Mesenchymal stem cell (in vitro differentiated cells and primary cell): ENCODE measurements at regions not wholly inside any gene's neighbourhood (a gene's known extent, or its start where the extent isn't known, plus 50 kb on each side); places are given as distances from the start of the nearest gene placed in this dataset.

Experiments
- DNase-seq: peaks from one replicate; pipeline ENCODE4 v3.0.0-alpha.2; 2013
- H2AFZ ChIP-seq: one replicate; pipeline ENCODE4 v1.6.1; 2013; ENCODE audit warnings: low read depth, mild to moderate bottlenecking, control low read depth, inconsistent platforms, low read length, moderate library complexity
- H2AK5ac ChIP-seq: 2 replicates; pipeline ENCODE4 v1.6.1; 2013; ENCODE audit warnings: low read length, moderate library complexity, mild to moderate bottlenecking, inconsistent platforms; ENCODE audit not compliant: severe bottlenecking
- H2BK120ac ChIP-seq: one replicate; pipeline ENCODE4 v1.6.1; 2013; ENCODE audit warnings: low read depth, mild to moderate bottlenecking, inconsistent platforms, low read length, moderate library complexity
- H2BK12ac ChIP-seq, 2 experiments: one replicate each; pipeline ENCODE4 v1.6.1; 2013; ENCODE audit warnings: inconsistent platforms in 2 of 2, low read length in 2 of 2, mild to moderate bottlenecking in 2 of 2, moderate library complexity in 2 of 2, control low read depth in 1 of 2
- H2BK15ac ChIP-seq: one replicate; pipeline ENCODE4 v1.6.1; 2013; ENCODE audit warnings: mild to moderate bottlenecking, low read depth, inconsistent platforms; ENCODE audit not compliant: poor library complexity, severe bottlenecking
- H2BK5ac ChIP-seq: 2 replicates; pipeline ENCODE4 v1.6.1; 2013; ENCODE audit warnings: low read depth, mild to moderate bottlenecking, low read length, control low read depth, inconsistent platforms; ENCODE audit not compliant: poor library complexity, severe bottlenecking
- H3K14ac ChIP-seq, 2 experiments: one replicate each; pipeline ENCODE4 v1.6.1; 2013; ENCODE audit warnings: inconsistent platforms in 2 of 2, low read length in 2 of 2, control low read depth in 1 of 2, mild to moderate bottlenecking in 1 of 2, moderate library complexity in 1 of 2
- H3K18ac ChIP-seq, 2 experiments: one replicate each; pipeline ENCODE4 v1.6.1; 2013; ENCODE audit warnings: inconsistent platforms in 2 of 2, low read length in 2 of 2, control low read depth in 1 of 2, low read depth in 1 of 2, mild to moderate bottlenecking in 1 of 2
- H3K23ac ChIP-seq, 2 experiments: one replicate each; pipeline ENCODE4 v1.6.1; 2013; ENCODE audit warnings: inconsistent platforms in 2 of 2, low read length in 2 of 2, mild to moderate bottlenecking in 2 of 2, moderate library complexity in 2 of 2, control low read depth in 1 of 2
- H3K27ac ChIP-seq: 2 replicates; pipeline ENCODE4 v1.5.1; 2013; ENCODE audit warnings: mild to moderate bottlenecking, moderate library complexity, low read length, control low read depth, inconsistent platforms; ENCODE audit not compliant: poor library complexity, severe bottlenecking
- H3K27me3 ChIP-seq, 2 experiments: 2 replicates each; pipeline versions ENCODE4 v1.6.1 to v1.7.0; 2013; ENCODE audit warnings: low read length in 2 of 2, mild to moderate bottlenecking in 2 of 2, moderate library complexity in 2 of 2, control low read depth in 1 of 2, inconsistent platforms in 1 of 2; ENCODE audit not compliant: control insufficient read depth in 1 of 2, insufficient read depth in 1 of 2
- H3K36me3 ChIP-seq, 2 experiments: 2 replicates each; pipeline versions ENCODE4 v1.6.1 to v1.7.0; 2013; ENCODE audit warnings: low read length in 2 of 2, control low read depth in 1 of 2, inconsistent platforms in 1 of 2, low read depth in 1 of 2, mild to moderate bottlenecking in 1 of 2; ENCODE audit not compliant: insufficient read depth in 2 of 2, control insufficient read depth in 1 of 2
- H3K4ac ChIP-seq, 2 experiments: one replicate each; pipeline ENCODE4 v1.6.1; 2013; ENCODE audit warnings: inconsistent platforms in 2 of 2, low read length in 2 of 2, mild to moderate bottlenecking in 2 of 2, moderate library complexity in 2 of 2, control low read depth in 1 of 2, low read depth in 1 of 2
- H3K4me1 ChIP-seq: 2 replicates; pipeline ENCODE4 v1.6.1; 2013; ENCODE audit warnings: low read depth, low read length, control low read depth; ENCODE audit not compliant: control insufficient read depth, insufficient read depth
- H3K4me2 ChIP-seq: 2 replicates; pipeline ENCODE4 v1.6.1; 2013; ENCODE audit warnings: low read length, mild to moderate bottlenecking, inconsistent platforms; ENCODE audit not compliant: poor library complexity, severe bottlenecking
- H3K4me3 ChIP-seq, 2 experiments: 2 replicates each; pipeline versions ENCODE4 v1.5.1 to v1.7.0; 2013; ENCODE audit warnings: low read length in 2 of 2, mild to moderate bottlenecking in 2 of 2, control low read depth in 1 of 2, low read depth in 1 of 2; ENCODE audit not compliant: insufficient read depth in 1 of 2
- H3K79me1 ChIP-seq: replicated peaks from 2 replicates; pipeline ENCODE4 v1.6.1; 2013; ENCODE audit warnings: mild to moderate bottlenecking, control low read depth, low read length, inconsistent platforms; ENCODE audit not compliant: poor library complexity, severe bottlenecking
- H3K9ac ChIP-seq: 2 replicates; pipeline ENCODE4 v1.7.0; 2013; ENCODE audit warnings: mild to moderate bottlenecking, low read length, moderate library complexity
- H3K9me3 ChIP-seq: 2 replicates; pipeline ENCODE4 v1.7.0; 2013; ENCODE audit warnings: mild to moderate bottlenecking, low read length; ENCODE audit not compliant: control insufficient read depth
- H4K8ac ChIP-seq: one replicate; pipeline ENCODE4 v1.6.1; 2013; ENCODE audit warnings: inconsistent platforms, mild to moderate bottlenecking, low read length, moderate library complexity
- H4K91ac ChIP-seq: one replicate; pipeline ENCODE4 v1.6.1; 2013; ENCODE audit warnings: mild to moderate bottlenecking, low read length, inconsistent platforms
- WGBS: methylation state at CpG from one replicate; pipeline ENCODE4 v1.1.7; 2013; ENCODE audit warnings: mixed read lengths; 5-methylcytosine and 5-hydroxymethylcytosine counted together

- Histone ChIP-seq H4K91ac (no peak overlapping the region), H3K23ac (no peak overlapping the region), H3K4me2 (no peak overlapping the region), H3K18ac (no peak overlapping the region), H2AK5ac (no peak overlapping the region), H3K9me3 (no peaks in the 10 kb centered on the region), H2AFZ (no peak overlapping the region), H3K14ac (no peak overlapping the region), H2BK12ac (no peak overlapping the region), H3K79me1 (no peaks in the 10 kb centered on the region), H2BK15ac (no peak overlapping the region), H3K4me1 (no peaks in the 10 kb centered on the region), H3K27me3 (peaks cover 0 to 42% of the 10 kb centered on the region in 2 experiments), H3K4ac (no peak overlapping the region), H4K8ac (no peak overlapping the region), H3K36me3 (no peaks in the 10 kb centered on the region), H3K27ac (no peak overlapping the region), H3K9ac (no peak overlapping the region), H2BK5ac (no peak overlapping the region), H3K4me3 (no peak overlapping the region), H2BK120ac (no peak overlapping the region)
- no peak for DNase-seq
- 22% methylated on average over 1 of the region's 1 CpG for WGBS
Measured at GRCh38 chr1:17958704-17959103, 148.9 kb upstream of the IGSF21 start.

GRCh38 chr1:17963513-17963912 lies 144.1 kb upstream of the IGSF21 start:
- no peak overlapping the region for H3K27ac ChIP-seq
- H3K4me2 ChIP-seq, result no peak overlapping the region
- H3K36me3 ChIP-seq, result no peaks in the 10 kb centered on the region
- no peak overlapping the region for H4K91ac ChIP-seq
- no peak overlapping the region for H3K4me3 ChIP-seq
- H2BK120ac ChIP-seq, result no peak overlapping the region
- H2BK5ac ChIP-seq, result no peak overlapping the region
- no peaks in the 10 kb centered on the region for H3K9me3 ChIP-seq
- no peak overlapping the region for H3K14ac ChIP-seq
- no peak overlapping the region for H3K18ac ChIP-seq
- H3K23ac ChIP-seq, result no peak overlapping the region
- no peak overlapping the region for H2AFZ ChIP-seq
- no peak overlapping the region for H3K4ac ChIP-seq
- H3K27me3 ChIP-seq, result peaks cover 0 to 59% of the 10 kb centered on the region in 2 experiments
- no peak overlapping the region for H2BK15ac ChIP-seq
- no peak overlapping the region for H2AK5ac ChIP-seq
- no peak overlapping the region for H4K8ac ChIP-seq
- H3K79me1 ChIP-seq, result no peaks in the 10 kb centered on the region
- 84% methylated on average over 10 of the region's 10 CpGs for WGBS
- no peak overlapping the region for H2BK12ac ChIP-seq
- H3K4me1 ChIP-seq, result no peaks in the 10 kb centered on the region
- H3K9ac ChIP-seq, result no peak overlapping the region
- no peak for DNase-seq

GRCh38 chr1:17965515-17966100 lies 142.0 kb upstream of the IGSF21 start:
- H3K4me1 ChIP-seq, result no peaks in the 10 kb centered on the region
- peaks cover 0 to 55% of the 10 kb centered on the region in 2 experiments for H3K27me3 ChIP-seq
- H3K9me3 ChIP-seq, result no peaks in the 10 kb centered on the region
- H3K4ac ChIP-seq, result no peak overlapping the region
- H3K27ac ChIP-seq, result no peak overlapping the region
- H3K4me3 ChIP-seq, result no peak overlapping the region
- no peak overlapping the region for H3K9ac ChIP-seq
- no peak overlapping the region for H3K4me2 ChIP-seq
- no peak for DNase-seq
- no peak overlapping the region for H3K14ac ChIP-seq
- H2AK5ac ChIP-seq, result no peak overlapping the region
- H4K8ac ChIP-seq, result no peak overlapping the region
- H2BK120ac ChIP-seq, result no peak overlapping the region
- H3K18ac ChIP-seq, result no peak overlapping the region
- no peak overlapping the region for H2BK15ac ChIP-seq
- H3K36me3 ChIP-seq, result no peaks in the 10 kb centered on the region
- H4K91ac ChIP-seq, result no peak overlapping the region
- no peak overlapping the region for H2BK5ac ChIP-seq
- WGBS, result 70% methylated on average over 3 of the region's 5 CpGs
- H2BK12ac ChIP-seq, result no peak overlapping the region
- H3K79me1 ChIP-seq, result no peaks in the 10 kb centered on the region
- no peak overlapping the region for H3K23ac ChIP-seq
- H2AFZ ChIP-seq, result no peak overlapping the region

- no peak overlapping the region for H3K14ac ChIP-seq
- H3K36me3 ChIP-seq, result no peaks in the 10 kb centered on the region
- H3K23ac ChIP-seq, result no peak overlapping the region
- H3K9ac ChIP-seq, result no peak overlapping the region
- no peak overlapping the region for H3K27ac ChIP-seq
- H3K79me1 ChIP-seq, result no peaks in the 10 kb centered on the region
- no peak overlapping the region for H2AK5ac ChIP-seq
- no peak overlapping the region for H4K8ac ChIP-seq
- H2BK120ac ChIP-seq, result no peak overlapping the region
- H2BK5ac ChIP-seq, result no peak overlapping the region
- no peak overlapping the region for H3K4ac ChIP-seq
- no peaks in the 10 kb centered on the region for H3K4me1 ChIP-seq
- no peak overlapping the region for H4K91ac ChIP-seq
- no peak for DNase-seq
- no peak overlapping the region for H2BK15ac ChIP-seq
- H3K18ac ChIP-seq, result no peak overlapping the region
- no peak overlapping the region for H2AFZ ChIP-seq
- 44% methylated on average over 7 of the region's 7 CpGs for WGBS
- no peak overlapping the region for H2BK12ac ChIP-seq
- no peak overlapping the region for H3K4me3 ChIP-seq
- no peaks in the 10 kb centered on the region for H3K9me3 ChIP-seq
- H3K4me2 ChIP-seq, result no peak overlapping the region
- H3K27me3 ChIP-seq, result peaks cover 0 to 51% of the 10 kb centered on the region in 2 experiments
Measured at GRCh38 chr1:17966341-17966740, 141.3 kb upstream of the IGSF21 start.
